GM21576 (cell line): ENCODE measurements at regions not wholly inside any gene's neighbourhood (a gene's known extent, or its start where the extent isn't known, plus 50 kb on each side); places are given as distances from the start of the nearest gene placed in this dataset.

Experiments used
- ATAC-seq: cut with Tn5 transposase; IDR thresholded peaks from one replicate; pipeline ENCODE4 v1.9.1; 2021; ENCODE audit warnings: mild to moderate bottlenecking, moderate library complexity; ENCODE audit not compliant: unreplicated experiment

DNA sequence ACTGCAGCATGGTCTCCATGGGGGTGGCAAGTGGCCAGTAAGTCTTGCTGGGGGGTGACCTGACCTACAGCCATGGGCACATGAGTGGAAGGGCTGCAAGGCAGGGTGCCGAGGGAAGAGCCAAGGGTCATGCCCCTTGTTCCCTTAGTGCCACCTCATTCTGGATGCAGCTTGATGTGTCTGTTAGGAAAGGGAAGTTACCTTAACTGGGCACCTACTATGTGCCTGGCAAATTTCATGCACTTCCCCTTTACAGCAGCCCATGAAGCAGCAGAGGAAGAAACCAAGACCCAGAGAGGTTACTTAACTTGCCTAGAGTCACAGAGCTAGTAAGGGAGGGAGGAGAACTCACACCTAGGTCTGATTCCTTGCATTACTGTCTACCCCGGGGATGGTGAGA is 174.0 kb downstream of the MRPL14 start:
- ATAC-seq, result no peak

DNA sequence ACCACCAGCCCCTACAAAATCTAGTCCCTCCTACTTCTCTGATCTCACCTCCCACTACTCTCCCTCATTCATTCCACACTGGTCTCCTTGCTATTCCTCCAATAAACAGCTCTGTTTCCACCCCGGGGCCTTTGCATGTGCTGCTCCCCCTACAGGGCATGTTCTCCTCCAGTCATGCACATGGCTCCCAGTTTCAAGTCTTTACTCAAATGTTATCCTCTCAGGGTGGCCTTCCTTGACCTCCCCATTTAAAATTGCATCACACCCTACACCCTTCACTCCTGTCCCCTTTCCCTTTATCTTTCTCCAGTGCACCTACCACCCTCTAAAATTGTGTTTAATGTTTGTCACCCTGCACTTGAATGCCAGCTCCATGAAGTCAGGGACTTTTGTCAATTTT is 174.5 kb downstream of the MRPL14 start:
- ATAC-seq, result no peak

DNA sequence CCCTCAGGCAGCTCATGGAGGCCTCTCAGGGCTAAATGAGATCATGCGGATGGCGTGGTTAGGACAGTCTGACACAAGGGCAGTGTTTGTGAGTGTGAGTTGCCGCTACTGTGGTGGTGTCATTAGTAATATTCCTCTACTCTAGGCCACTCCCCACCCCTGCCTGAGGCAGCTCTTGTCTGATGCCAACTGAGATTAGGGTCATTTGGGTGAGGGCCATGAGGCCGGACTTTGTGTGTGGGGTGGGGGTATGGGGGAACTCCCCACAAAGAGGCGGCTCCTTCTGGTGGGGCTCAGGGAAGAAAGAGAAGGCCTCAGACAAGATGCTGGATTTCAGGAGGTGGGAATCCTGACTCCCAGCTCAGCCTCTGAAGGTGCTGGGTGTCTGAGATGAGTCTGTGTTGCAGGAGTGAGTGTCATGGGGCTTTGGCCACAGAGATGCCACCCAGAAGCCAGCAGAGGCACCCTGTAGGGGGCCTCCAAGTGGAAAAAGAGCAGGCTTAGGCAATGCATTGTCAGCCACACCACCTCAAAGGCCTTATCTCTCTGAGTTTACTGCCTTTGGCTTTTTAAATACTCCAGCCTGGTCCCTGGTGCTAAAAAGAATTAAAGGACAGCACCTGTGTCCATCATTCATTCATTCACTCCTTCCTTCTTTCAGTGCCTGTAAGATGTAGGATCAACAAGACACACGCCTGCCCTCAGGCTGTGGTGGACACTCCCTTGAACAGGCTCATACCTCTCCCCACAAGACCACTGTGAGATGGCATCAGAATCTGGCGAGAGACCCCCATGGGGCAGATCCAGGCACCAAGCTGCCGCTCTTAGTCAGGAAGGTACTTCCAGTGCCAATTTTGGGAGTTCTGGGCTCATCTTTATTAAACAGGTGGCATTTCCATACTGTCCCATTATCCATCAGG is 175.2 kb downstream of the MRPL14 start:
- ATAC-seq, result no peak

DNA sequence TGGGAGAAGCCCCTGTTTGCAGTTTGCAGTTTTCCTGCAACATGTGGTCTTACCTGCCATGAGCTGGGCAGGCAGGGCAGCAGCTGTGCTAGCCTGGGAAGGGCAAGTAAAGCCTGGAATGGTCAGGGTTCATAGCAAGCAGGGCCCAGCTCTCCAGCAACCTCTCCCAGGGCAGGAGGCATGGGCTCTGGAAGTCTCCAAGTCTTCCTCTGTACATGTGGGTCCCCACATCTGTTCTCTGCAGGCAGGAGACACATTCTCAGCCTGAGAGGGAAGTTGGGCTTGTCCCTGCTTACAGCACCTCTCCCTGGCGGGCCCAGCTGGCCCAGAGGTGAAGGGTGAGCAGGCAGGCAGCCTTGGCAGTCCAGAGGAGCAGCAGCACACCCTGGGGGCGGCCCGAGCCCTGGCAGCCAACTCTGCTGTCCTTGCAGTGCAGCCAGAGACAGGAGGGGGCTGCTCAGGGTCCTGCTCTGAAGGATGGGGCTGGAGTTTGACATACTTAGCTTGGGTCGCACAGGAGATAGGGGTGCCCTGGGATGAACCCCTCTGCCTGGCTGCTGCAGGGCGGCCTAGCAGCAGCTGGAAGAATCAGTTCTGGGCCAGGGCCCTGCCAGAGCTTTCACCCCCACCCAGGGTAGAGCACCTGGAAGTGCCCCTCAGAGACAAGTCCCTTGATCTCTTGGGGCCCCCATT is 176.0 kb downstream of the MRPL14 start:
- no peak for ATAC-seq

DNA sequence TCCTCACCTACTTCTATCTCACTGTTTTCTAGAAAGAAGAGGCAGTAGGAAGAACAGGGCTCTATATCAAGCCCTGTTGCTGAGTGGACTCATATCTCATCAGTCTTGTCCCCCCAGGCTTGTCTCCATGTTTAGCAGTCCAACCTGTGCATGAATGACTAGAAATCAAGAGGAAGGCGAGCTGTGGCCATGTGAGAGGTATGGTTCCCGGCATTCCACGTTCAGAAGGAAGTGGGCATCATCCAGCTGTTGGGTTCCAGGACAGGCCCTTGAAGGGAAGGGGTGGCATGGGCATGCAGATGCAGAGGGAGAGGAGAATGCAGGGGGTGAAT is 176.6 kb downstream of the MRPL14 start:
- ATAC-seq, result no peak

DNA sequence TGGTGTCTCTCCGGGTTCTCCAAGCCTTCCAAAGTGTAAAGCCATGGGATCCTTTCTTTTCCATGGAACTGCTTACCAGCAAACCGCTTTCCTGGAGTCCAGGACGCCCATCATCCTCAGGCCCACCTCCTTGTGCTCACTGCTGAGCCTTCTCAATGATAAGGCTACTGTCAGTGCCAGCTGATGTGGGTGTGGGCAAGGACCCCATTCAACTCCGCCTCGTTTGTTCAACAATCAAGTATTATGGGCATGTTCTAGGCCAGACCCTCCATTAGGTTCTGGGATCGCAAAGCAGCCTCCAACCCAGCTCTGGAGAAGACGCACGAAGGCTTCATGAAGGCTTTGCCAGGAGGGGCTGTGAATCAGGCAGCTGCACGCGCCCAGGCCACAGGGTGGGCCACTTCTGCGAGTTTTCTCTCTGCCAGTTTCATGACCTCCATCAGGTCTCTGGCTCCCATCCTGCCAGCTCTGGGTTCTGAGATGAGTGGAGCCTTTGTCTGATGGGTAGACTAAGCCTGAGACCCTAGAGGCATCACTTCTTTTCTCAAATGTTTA is 177.1 kb downstream of the MRPL14 start:
- no peak for ATAC-seq

DNA sequence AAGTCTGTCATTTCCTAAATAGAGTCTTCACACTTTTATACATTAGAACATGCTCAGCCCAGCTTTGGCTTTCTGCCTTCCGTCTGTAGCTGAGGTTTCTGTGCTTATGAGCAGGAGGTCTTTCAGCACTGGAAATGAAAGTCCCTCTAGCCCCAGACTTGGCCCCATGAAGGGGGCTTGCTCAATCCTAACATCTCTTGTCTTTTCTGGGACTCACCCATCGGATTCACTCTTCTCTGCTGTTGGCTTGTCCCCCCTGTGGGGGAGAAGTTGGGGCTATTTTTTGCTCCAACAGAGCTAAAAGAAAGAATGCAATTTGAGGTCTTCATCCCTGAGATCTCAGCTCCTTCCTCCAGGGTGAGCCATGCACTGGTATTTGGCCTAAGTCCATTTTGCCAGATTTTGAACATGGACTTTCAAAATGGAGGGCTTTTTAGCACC is 177.7 kb downstream of the MRPL14 start:
- ATAC-seq, result no peak

DNA sequence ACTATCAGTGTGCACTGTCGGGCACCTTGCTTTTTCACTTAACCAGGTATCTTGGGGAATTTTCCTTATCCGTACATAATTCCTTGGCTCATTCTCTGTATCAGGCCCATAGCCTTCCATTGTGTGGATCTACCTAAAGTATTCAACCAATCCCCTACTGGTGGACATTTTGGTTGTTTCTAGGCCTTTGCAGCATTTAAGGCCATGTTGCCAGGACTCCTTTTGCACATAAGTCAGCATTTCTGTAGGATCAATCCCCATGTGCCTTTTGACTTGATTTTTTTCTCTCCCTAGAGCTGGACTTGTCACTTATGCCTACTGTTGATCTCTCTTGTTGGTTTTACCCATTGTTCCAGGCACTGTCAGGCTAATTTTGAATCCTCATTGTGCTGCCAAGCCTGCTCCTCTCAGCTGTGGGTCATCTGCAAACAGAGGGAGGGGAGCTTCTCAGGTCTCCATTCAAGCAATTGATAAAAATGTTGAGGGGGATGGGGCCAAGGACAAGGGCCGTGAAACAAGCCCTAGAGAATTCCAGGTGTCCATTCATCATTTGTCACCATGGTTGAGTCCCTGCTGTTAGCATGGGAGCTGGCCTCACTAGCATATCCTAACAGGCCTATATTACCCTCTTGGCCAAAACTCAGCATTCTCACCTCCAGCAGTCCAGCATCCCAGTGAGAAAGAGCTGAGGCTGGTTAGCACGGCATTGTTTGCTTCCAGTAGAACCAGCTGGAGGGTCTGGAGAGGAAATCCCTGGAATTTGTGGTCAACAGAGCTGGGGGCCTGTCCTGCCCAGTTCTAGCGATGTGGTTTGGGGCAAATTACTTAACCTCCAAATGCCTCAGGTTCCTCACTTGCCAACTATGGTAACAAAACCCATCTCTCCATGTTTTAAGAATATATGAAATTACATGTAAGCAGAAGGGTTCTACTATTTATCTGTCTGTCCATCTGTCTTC is 178.4 kb downstream of the MRPL14 start:
- ATAC-seq, result no peak

DNA sequence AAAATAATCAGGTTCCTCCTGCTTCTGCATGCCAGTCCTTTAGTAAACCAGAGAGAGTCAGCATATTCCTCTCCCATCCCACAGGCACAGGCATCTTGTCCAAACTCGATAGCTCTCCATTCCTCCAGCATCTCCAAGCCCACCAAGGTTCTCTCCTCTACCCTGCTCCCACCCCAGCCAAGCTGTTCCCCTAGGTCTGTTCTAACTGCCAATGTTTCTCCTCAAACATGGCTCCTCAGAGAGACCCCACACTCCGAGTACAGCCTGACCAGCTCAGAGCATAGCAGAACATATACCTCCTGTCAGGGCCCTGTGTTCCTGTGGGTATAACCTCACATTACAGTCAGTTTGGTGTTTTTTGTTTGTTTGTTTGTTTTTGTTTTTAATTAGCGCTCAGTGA is 177.8 kb downstream of the VEGFA start:
- no peak for ATAC-seq

DNA sequence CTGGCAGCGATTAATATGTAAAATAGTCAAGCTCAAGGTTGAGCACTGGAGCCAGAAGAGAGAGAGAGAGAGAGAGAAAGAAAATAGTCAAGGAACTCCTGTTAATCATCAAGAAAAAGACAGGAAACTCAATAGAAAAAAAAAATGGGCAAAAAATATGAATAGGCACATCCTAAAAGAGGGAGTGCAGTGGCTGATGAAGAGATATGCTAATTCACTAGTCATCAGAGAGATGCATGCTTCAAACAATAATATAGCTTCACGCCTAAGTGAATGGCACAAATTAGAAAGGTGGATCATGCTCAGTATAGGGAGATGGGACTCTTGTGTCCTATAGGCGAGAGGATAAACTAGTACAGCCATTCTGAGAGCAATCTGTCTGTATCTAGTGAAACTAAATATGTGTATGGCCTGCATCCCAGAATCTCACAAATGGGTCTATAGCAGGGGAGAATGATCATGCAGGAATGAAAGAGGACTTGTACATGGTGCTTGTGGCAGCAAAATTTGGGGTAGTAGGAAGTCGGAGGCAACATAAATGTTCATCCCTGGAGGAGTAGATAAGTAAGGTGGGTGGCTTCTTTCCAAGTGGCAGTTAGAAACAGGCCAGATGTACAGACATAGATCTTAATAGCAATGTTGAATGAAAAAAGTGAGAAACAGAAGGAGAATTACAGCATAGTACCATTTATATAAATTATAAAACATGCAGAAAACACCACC is 176.8 kb downstream of the VEGFA start:
- no peak for ATAC-seq

DNA sequence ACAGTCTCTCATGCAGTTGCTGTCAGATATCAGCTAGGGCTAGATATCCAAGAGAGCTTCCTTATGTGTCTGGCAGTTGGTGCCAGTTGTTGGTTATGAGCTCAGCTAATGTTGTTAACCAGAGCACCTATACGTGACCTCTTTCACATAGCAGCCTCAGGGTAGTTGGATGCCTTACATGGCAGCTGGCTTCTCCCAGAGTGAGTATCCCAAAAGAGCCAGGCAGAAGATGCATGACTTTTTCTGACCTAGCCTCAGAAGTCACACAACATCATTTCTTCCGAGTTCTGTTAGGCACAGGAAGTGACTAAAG is 175.7 kb downstream of the VEGFA start:
- ATAC-seq, result no peak

DNA sequence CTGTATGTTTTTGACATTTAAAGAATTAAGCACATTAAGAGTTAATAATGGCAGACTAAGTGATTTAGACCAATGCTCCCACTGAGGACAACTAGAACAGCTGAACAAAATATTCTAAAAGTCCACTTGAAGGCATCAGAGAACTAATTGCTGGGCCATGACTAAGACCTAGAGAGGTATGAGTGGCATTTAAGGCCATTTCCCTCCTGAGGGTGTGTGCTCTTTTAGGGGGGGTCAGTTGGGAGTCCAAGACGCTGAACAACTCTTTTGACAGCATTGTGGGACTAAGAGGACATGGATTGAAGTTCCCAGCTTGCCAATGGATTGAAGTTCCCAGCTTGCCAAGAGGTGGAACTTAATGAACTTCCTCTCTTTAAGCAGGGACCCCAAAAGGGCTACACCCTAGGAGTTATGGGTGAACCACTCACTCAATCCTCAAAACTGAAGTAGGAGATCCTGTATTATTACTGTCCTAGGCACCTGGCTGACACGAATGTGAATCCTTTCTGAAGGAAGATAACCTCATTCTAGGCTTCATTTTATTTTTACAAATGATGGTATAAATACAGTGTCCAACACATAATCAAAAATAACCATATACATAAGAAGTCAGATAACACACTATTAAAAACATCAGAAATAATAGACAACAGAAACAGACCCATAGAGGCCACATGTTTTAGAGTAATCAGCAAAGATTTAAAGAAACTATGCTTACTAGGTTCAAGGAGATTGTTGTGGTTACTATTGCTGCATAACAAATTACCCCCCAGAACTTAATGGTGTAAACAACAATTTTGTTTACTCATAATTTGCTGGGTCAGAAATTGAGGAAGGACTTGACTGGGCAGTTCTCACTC is 175.1 kb downstream of the VEGFA start:
- ATAC-seq, result no peak

DNA sequence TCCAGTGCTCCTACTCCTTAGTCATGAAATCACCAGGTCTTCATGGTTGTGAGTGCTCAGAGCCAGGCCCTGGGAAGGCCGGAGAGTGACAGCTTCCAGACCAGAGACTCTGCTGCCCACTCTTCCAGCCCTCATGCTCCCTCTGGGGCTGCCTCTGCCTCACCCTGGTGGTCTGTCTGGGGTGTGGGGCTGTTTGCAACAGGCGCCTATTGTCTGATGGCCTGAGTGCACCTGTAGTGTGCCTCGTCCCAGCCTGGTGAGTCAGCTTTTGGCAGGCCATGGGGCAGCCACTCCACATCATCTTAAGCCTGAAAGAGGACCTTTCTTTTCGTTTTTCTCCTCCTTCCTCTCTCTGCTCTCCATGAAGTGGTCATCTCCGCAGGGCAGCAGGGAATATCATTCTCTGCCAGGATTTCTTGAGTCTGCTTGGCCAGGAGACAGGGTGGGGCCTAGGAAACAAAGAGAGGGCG is 173.8 kb downstream of the VEGFA start:
- no peak for ATAC-seq

DNA sequence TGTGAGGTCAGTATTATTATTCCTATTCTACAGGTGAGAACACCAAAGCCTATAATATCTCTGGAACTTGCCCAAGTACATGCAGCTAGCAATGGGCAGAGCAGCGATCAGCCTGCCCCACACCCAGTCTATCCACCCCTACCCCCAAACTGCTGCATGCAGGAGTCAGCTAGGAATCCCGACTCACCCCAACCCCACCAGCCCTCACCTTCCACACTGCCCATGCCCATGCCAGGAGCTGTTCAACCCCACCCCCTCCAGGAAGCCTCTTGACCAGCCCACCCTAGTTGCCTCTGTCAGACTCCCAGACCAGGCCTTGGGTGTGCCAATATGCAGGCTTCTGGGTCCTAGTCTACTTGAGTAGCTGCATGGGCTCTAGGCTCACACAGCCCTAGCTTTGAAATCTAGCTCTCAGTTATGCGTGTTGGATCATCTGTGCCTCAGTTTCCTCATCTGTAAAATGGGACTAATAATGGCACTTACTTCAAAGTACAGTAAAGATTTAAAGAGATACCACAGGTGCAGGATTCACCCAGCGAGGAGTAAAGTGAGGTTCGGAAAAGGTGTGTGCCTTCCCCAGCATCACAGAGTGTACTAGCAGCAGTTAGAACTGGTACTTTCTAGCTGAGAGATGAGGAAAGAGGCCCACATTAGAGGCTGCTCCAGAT is 173.2 kb downstream of the VEGFA start:
- no peak for ATAC-seq

DNA sequence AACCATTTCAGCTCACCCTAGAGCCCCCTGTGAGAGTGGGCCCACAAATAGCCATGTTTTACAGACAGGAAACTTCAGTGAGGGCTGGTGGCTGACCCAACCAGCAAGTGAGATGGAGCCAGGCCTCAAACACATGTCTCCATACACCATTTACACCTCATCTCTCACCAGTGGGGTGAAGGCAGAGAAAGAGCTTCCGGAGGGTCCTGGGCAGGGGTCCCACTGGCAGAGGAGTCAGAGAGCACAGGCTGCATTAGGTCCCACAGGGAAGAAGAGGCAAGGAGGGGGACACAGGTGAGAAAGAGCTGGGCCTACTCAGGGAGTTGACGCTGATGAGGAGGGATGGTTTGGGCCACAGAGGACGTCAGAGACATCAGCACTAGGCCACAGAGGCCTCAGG is 172.6 kb downstream of the VEGFA start:
- ATAC-seq, result no peak

DNA sequence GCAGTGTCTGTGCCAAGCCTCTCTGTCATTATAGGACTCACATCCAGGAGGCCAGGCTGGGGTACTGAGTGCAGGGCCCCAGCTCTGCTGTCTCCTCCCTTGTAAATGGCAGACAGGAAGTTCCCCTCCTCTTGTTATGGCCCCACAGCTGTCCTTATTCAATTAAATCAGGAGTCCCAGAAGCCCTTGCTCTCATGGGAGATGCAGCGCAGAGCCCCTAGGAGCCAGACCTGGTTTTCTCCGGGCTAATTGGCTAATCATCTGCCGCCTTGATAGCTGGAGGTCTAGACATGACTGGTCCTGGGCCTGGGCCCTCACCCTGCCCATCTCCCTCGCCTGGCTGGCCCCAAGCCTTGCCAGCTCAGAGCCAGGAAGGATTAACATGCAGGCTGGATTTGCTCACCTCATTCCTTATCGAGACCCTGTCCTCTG is 172.0 kb downstream of the VEGFA start:
- no peak for ATAC-seq

DNA sequence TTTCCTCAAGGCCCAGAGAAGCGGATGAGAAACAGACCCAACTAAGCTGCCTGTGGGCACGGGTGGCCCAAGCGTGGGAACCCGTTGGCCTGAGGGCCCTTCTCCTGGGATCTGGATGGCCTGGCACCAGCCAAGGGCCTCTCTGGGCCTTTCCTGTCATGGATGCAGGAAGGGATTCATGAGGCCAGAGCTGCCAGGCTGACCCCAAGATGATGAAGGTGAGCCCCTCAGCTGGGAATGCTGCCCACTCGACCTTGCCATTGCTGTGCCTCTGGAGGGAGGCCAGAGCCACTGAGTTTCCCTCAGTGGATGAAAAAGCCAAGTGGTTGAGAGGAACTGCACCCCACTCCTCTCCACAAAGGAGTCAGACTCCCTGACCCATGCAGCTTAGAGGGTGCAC is 171.2 kb downstream of the VEGFA start:
- ATAC-seq, result no peak

DNA sequence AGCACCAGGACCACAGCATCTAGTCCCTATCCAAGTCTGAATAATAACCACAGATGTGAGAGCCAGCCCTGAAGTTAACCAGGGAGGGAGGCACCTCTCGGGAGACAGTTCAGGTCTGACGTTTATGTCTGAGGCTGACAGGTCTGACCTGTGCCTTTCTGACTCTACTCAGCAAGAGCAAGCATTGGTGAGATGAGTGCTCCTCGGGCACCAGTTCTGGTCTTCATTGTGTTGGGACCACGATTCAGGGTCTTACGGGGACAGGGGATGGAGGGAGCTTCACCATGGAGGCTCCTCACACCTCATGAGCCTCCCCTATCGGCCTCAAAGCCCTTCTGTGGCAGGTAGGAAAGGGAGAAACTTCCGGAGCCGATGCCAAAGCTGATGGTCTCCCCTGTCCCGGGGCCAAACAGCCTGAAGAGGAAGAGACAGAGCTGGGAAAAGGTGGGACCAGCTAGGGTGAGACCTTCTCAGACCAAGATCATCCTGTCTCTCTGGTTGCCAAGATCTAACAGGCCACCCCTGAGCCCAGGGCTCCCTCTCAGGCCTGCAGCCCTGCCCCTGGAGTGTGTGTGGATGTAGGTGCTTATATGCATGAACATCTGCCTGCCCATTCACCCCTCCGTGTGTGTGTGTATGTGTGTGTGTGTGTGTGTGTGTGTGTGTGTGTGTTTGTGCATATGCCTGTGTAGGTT is 170.5 kb downstream of the VEGFA start:
- no peak for ATAC-seq
